ENCODE measurements at regions not wholly inside any gene's neighbourhood (a gene's known extent, or its start where the extent isn't known, plus 50 kb on each side); places are given as distances from the start of the nearest gene placed in this dataset.
"Not testable (repeated sequence)": the region's sequence is repeated elsewhere in the genome, so short reads cannot be mapped to it uniquely, and the experiment has no call there.

GRCh38 chr9:135269912-135270830 lies 182.7 kb downstream of the OLFM1 start:
- no peak for DNase-seq (ENCODE audit: low read depth in 2 of 3, low spot score in 2 of 3)

GRCh38 chr9:135271425-135271824 lies 184.0 kb downstream of the OLFM1 start:
- no peak for DNase-seq (ENCODE audit: low read depth in 2 of 3, low spot score in 2 of 3)

DNA sequence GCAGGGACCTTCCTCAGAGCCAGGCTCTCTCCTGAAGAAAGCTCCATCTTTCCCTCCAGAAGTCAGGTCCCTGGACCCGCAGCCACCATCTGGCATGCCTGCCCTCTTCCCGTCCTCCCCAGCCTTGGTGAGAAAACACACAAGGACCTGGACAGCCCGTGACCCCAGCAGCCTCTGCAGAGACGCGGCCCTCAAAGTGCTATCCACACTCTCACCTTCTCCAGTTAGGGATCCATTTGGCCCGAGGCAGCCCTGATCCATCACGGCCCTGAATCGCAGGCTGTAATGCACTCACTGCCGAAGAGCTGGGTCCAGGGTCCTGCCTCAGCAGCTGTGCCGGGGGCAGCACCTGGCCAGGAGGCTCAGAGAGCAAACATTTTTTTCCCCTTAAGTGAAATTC lies 185.1 kb downstream of the OLFM1 start:
- no peak for DNase-seq (ENCODE audit: low read depth in 2 of 3, low spot score in 2 of 3)

DNA sequence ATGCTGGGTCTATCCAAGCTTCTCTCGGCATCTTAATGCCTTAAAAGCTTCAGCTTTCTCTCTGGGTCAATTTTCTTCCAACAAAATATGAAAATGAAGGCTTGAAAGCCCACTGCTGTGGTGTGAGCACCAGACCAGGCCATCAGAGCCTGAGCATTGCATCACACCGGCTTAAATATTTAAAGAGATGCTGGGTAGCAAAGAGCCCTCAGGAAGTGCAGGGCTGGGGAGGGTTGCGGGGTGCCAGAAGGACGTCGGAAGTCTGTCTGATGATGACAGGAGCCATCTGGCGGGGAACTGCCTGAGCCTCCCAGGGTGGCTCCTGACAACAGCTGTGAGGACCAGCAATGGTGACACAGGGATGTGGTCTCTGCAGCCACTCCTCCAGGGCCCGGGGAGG lies 185.5 kb downstream of the OLFM1 start:
- DNase-seq (ENCODE audit: low read depth in 2 of 3, low spot score in 2 of 3): peak in 1 of 3 donors; percentile 14

- DNase-seq (ENCODE audit: low read depth in 2 of 3, low spot score in 2 of 3): no peak
Measured at GRCh38 chr9:135275163-135275562, 187.7 kb downstream of the OLFM1 start.

GRCh38 chr9:135275571-135276289 lies 188.3 kb downstream of the OLFM1 start:
- DNase-seq (ENCODE audit: low read depth in 2 of 3, low spot score in 2 of 3): no peak

GRCh38 chr9:135277219-135278201 lies 190.0 kb downstream of the OLFM1 start:
- no peak for DNase-seq (ENCODE audit: low read depth in 2 of 3, low spot score in 2 of 3)

DNA sequence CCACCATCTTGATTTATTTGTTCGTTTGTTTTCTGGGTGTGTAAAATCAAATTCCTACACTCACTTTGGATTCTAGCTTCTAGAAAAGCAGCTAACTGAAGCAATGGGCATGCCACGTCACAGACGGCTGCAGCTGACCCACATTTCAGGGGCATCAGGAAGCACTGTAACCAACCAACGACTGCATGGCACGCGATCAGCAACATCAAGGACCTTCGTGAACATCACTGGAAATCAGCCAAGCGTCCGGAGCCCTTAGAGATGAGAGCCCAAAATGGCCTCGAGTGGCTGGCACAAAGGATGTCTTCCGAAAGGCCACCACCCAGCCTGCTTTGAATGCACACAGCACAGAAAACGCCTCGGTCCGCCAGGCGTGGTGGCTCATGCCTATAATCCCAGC lies 191.1 kb downstream of the OLFM1 start:
- no peak for DNase-seq (ENCODE audit: low read depth in 2 of 3, low spot score in 2 of 3)

GRCh38 chr9:135279385-135279784 lies 191.9 kb downstream of the OLFM1 start:
- no peak for DNase-seq (ENCODE audit: low read depth in 2 of 3, low spot score in 2 of 3)

DNA sequence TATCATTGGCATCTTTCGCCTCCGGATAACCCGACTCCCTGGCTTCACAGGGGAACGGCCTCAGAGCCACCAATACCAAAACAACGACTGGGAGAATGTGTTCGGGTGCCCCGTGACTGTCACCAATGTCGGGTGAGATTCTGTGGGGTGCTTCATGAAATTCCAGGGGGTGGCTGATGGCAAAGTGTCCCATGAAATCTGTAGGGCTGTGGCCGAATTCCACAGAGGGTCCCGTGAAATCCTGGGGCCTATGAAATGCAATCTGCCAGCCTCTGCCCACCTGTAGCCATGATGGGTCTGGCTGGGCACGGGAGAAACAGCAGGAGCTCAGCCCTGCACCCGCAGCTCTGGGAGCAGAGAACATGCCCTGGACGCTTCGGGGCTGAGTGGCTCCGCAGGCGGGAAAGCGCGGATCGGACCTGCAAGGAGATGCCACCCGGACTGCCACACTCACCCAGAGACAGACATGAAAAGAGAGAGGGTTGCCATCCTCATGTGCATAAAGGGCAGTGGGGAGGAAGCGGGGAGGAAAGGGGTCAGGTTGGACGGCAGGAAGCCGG lies 192.4 kb downstream of the OLFM1 start:
- DNase-seq (ENCODE audit: low read depth in 2 of 3, low spot score in 2 of 3): no peak

DNA sequence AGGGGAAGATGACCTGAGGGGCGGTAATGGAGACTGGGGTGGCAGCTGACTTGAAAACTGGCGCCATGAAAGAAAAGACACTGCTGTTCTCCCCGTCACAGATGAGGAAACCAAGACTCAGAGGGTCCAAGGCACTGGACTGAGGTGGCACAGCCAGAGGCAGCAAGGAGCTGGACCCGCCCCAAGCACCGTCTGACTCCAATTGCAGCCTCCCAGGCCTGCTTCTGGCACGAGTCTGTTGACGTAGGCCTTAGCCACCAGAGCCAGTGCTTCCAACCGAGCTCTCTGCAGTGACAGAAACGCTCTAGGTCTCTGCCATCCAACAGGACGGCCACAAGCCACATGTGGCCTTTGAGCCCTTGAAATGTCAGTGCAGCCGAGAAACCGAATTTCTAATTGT lies 193.2 kb downstream of the OLFM1 start:
- DNase-seq (ENCODE audit: low read depth in 2 of 3, low spot score in 2 of 3): no peak

- DNase-seq (ENCODE audit: low read depth in 2 of 3, low spot score in 2 of 3): no peak
Measured at GRCh38 chr9:135281151-135281550, 193.7 kb downstream of the OLFM1 start.

GRCh38 chr9:135281791-135282737 lies 194.6 kb downstream of the OLFM1 start:
- DNase-seq (ENCODE audit: low read depth in 2 of 3, low spot score in 2 of 3): peak in 2 of 3 donors; percentile 69 to 80

DNA sequence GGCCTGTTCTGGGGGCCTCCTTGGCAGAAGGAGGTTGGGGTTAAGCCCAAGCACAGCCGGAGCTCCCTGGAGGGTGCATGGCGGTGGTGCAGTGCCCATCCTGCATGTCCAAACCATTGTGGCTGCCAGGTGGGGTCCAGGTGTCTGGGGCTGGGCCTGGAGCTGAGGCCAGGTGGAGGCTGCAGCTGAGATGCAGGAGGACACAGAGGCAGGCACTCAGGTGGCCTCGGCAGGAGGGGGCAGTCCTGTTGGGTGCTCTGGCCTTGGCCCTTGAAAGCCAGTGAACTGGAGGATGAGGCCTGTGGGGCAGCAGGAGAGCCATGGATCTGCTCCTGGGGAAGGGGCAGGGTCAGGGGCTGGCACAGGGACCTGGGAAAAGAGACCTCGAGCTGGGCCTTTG lies 195.3 kb downstream of the OLFM1 start:
- no peak for DNase-seq (ENCODE audit: low read depth in 2 of 3, low spot score in 2 of 3)

- no peak for DNase-seq (ENCODE audit: low read depth in 2 of 3, low spot score in 2 of 3)
Measured at GRCh38 chr9:135283671-135284070, 195.9 kb upstream of the PPP1R26 start.

DNA sequence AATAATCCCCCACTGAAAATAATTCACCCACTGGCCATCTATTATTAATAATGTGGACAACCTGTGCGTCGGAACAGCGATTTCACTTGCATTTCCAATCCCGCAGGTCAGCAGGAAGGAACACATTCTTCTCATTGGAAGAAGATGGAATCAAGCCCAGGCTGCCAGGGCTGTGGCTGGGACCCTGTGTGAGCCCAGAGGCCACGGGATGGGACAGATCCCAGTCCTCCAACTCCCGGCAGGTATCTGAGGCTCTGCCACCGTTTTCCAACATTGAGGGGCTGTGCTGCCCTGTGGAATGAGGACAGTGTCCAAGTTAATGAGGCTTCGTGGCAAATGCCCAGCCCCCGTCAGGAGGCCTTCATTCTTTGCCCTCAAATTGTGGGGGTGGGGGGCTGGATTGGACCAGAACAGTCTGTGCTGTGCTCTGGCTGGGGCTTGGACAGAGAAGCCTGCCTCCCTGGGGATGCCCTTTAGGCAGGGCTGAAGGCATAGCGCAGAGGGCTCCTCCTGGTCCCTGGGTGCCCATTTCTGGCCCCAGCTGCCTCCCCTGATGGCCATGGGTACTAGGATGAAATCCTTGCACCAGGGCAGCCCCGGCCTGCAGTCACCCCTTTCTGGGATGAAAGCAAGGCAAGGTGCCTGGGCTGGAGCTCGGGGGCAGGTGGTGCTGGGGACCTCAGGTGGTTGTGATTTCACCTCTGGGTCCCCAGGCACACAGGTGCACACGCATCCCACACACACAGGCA lies 195.0 kb upstream of the PPP1R26 start:
- DNase-seq (ENCODE audit: low read depth in 2 of 3, low spot score in 2 of 3): no peak

DNA sequence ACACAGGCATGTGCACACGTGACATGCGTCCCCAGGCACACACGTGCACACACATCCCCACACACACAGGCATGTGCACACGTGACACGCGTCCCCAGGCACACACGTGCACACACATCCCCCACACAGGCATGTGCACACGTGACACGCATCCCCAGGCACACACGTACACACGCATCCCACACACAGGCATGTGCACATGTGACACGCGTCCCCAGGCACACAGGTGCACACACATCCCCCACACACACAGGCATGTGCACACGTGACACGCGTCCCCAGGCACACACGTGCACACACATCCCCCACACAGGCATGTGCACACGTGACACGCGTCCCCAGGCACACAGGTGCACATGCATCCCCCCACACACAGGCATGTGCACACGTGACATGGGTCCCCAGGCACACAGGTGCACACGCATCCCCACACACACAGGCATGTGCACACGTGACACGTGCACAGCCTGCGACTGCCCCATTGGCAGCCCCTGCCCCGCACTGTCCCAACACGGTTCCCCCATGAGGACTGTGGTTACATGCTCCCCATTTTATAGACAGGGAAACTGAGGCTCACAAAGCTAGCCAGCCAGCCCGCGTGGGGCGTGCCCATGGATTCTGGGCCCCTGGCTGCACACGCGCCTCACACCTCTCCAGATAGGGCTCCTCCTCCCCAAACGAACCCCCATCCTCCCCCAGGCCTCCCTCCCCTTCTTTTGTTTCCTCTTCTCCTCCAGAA lies 193.2 kb upstream of the PPP1R26 start:
- DNase-seq (ENCODE audit: low read depth in 2 of 3, low spot score in 2 of 3): not testable (repeated sequence)

DNA sequence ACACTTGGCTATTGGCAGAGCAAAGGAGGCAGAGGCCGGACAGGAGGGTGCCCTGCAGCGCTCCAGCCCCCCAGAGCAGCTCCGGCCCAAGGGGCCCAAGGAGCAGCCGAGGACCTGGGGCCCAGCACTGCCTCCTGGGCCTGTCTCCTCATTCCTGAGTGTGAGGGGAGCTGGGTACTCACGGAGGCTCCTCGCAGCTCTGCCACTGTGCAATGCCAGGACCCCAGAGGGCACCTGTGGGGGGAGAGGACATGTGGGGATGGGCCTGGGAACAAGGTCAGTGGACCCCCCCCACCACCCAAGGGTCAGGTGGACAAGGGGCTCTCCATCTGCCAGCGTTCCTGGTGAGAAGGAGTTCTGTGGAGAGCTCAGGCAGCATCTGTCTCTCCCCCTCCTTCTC lies 192.6 kb upstream of the PPP1R26 start:
- DNase-seq (ENCODE audit: low read depth in 2 of 3, low spot score in 2 of 3): no peak
